Lower leg skin (tissue), 4 donors: ENCODE measurements at regions not wholly inside any gene's neighbourhood (a gene's known extent, or its start where the extent isn't known, plus 50 kb on each side); places are given as distances from the start of the nearest gene placed in this dataset.

Experiments
- DNase-seq, 2 donors: peaks; one replicate each; pipeline ENCODE4 v3.0.0-alpha.2; 2019; ENCODE audit warnings: low spot score in 2 of 2
- H3K4me3 ChIP-seq: fragments of 200-600 bp; sonication (generic); 2 replicates; pipeline ENCODE4 v1.5.1; 2017; ENCODE audit warnings: mild to moderate bottlenecking, low read depth; ENCODE audit not compliant: poor library complexity, severe bottlenecking
- POLR2A ChIP-seq, 2 donors: fragments of 450-650 bp; IDR thresholded peaks; one replicate each; pipeline ENCODE4 v1.6.1; 2016 to 2017; ENCODE audit warnings: antibody characterized with exemption in 2 of 2, mild to moderate bottlenecking in 1 of 2, moderate library complexity in 1 of 2
- WGBS, 2 donors: methylation state at CpG; one replicate each; pipeline ENCODE4 v1.1.5; 2018; 5-methylcytosine and 5-hydroxymethylcytosine counted together
- intact Hi-C: fragments of 100-400 bp; cut with DNase I; formaldehyde crosslinking; loops from one replicate; pipeline ENCODE4 v1.15.0; 2023; ENCODE audit warnings: low total_unique reads
- TF ChIP-seq, protein P1 (sequence below), 3 donors: fragments of 450-650 bp; IDR thresholded peaks; one replicate each; pipeline ENCODE4 v1.5.1; 2016; ENCODE audit warnings: antibody characterized with exemption in 3 of 3, mild to moderate bottlenecking in 3 of 3, moderate library complexity in 2 of 3

DNA sequence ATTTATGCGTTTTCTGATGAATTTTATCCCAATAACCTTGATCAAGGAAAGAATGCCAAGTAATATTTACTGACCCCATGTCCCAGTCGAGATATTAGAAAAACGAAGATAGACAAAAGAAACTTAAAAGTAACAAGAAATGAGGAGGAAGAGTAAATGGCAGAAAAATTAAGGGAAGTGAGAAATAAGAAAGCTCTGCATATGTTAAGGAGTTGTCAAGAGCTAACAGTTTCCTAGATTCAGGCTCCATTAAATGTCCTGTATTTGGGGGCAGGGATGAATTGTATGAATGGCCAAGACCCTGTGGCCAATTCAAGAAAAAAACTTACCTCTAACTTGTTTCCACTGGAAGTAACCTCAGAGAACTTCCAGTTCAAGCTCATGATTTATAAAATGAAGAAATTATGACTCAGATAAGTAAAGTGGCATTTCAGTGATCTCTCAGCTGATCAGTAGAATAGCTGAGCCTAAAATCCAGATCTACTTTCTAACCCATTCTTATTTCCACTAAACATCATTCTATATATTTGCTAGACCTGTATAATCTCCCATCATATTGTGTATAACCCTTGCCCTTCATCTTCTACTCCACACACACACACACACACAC is 73.2 kb downstream of the ZC3H11B start:
- intact Hi-C loops: no loop called here
- DNase-seq: no peak
- TF ChIP-seq, protein P1, sequence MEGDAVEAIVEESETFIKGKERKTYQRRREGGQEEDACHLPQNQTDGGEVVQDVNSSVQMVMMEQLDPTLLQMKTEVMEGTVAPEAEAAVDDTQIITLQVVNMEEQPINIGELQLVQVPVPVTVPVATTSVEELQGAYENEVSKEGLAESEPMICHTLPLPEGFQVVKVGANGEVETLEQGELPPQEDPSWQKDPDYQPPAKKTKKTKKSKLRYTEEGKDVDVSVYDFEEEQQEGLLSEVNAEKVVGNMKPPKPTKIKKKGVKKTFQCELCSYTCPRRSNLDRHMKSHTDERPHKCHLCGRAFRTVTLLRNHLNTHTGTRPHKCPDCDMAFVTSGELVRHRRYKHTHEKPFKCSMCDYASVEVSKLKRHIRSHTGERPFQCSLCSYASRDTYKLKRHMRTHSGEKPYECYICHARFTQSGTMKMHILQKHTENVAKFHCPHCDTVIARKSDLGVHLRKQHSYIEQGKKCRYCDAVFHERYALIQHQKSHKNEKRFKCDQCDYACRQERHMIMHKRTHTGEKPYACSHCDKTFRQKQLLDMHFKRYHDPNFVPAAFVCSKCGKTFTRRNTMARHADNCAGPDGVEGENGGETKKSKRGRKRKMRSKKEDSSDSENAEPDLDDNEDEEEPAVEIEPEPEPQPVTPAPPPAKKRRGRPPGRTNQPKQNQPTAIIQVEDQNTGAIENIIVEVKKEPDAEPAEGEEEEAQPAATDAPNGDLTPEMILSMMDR (IDR thresholded peaks at IDR 0.05): no peak
- 81 to 85% methylated on average over 3 of the region's 3 CpGs for WGBS, 2 donors
- H3K4me3 ChIP-seq: no peak overlapping the region

DNA sequence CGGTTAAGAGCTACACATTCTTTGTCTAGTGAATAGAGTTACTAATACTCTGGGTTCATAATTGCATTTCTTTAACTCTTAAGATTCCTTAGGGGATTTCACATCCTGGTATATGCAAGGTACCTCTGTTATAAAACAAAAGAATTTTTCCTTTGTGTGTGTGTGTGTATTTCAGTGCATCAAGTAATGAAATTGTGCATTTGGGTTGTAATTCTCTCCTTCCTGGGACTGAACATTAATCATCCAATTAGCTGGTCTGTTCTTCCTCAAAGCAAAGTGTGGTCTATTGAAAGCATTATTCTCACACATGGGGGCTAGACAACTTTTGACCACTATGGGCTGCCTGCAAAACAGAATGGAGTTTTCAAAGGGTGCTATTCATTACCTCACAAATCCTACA is 74.0 kb downstream of the ZC3H11B start:
- 90% methylated on average over 1 of the region's 1 CpG for WGBS, 2 donors
- TF ChIP-seq POLR2A (IDR thresholded peaks at IDR 0.05): no peak
- TF ChIP-seq, protein P1 (IDR thresholded peaks at IDR 0.05): no peak
- intact Hi-C loops: no loop called here

DNA sequence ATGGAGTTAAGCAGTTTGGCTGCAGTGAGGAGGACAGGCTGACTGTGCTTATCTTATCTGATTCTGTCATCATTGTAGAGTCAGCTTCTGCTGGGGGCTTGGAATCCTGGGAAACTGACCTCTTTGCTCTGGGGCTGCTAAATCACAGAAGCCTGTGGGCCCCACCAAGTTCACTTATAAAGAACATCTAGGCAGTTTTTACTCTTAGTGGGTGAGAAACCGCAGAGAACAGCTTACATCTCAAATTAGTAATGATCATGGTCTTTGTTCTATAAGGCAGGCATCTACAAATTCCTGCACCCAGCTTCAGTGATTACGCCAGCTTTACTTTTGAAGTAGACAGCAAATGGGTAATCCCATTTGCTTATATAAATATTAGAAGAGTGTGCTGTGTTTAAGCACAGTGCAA is 75.7 kb downstream of the ZC3H11B start:
- WGBS, 2 donors: 93 to 97% methylated on average over 2 of the region's 2 CpGs
- DNase-seq: no peak
- H3K4me3 ChIP-seq: no peak overlapping the region
- intact Hi-C loops: no loop called here
- TF ChIP-seq POLR2A (IDR thresholded peaks at IDR 0.05): no peak
- TF ChIP-seq, protein P1 (IDR thresholded peaks at IDR 0.05): no peak

More for the DNA sequence above, 74.0 kb downstream of the ZC3H11B start:
- no peak for DNase-seq
- no peak overlapping the region for H3K4me3 ChIP-seq

DNA sequence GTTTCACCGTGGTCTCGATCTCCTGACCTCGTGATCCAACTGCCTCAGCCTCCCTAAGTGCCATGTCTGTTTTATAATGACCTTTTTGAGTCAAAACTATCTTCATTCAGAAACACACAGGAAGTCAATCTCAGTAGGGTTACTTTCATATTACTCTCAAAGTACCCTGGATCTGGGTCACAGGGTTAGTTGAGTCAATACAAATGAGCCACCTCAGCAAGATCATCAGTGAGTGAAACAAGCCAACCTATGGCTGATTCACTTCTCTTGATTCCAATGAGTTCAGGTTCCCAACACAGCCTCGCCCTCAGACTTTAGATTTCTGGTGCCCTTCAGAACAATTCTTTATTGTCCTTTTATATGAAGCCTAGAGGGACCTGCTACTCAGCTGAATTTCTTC is 76.9 kb downstream of the ZC3H11B start:
- DNase-seq: no peak
- no peak for TF ChIP-seq POLR2A (IDR thresholded peaks at IDR 0.05)
- TF ChIP-seq, protein P1 (IDR thresholded peaks at IDR 0.05): no peak
- intact Hi-C loops: no loop called here
- 92 to 95% methylated on average over 4 of the region's 4 CpGs for WGBS, 2 donors
- no peak overlapping the region for H3K4me3 ChIP-seq

DNA sequence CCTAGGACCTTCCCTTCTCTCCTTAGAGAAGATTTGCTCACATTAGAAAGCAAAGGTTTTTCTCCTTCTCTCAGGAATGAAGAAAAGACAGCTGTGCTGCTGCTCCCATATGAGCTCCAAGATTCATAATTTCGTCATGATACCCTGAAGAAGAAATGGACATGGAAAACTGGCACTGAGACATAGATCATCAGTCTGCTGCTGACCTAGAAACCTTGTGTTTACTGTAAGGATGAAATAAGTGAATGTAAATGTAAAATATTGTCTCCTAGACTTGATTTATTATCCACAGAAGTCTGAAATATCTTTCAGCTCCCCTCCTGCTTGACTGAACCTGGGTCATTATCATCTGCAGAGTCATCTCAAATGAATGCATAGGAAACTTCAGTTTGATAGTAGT is 77.9 kb downstream of the ZC3H11B start:
- 46 to 60% methylated on average over 1 of the region's 1 CpG for WGBS, 2 donors
- intact Hi-C loops: no loop called here
- no peak for TF ChIP-seq POLR2A (IDR thresholded peaks at IDR 0.05)
- TF ChIP-seq, protein P1 (IDR thresholded peaks at IDR 0.05): no peak
- DNase-seq: no peak
- H3K4me3 ChIP-seq: no peak overlapping the region

DNA sequence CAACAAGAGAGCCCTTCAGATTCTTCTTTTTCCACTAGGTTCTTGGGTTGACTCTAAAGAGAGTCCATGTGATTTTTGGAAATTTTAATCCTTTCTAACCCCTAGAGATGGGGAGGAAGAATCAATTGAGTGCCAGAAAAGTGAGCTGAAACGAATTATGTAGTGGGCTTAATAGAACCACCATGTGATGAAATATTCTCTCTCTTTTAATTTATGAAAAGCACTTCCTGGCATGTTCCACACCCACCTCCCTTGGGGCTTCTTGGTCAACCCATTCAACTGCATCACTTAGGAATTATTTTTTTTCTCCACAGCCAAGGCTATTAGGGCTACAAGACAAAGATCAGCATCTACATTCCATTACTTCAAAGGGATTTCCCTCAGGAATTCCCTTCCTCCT is 79.6 kb downstream of the ZC3H11B start:
- TF ChIP-seq, protein P1 (IDR thresholded peaks at IDR 0.05): no peak
- no peak for TF ChIP-seq POLR2A (IDR thresholded peaks at IDR 0.05)
- 20 to 27% methylated on average over 1 of the region's 1 CpG for WGBS, 2 donors
- H3K4me3 ChIP-seq: no peak overlapping the region
- DNase-seq: peak in 1 of 2 donors; percentile 37
- intact Hi-C loops: no loop called here
